Thyroid gland (tissue), 4 donors: ENCODE measurements at regions not wholly inside any gene's neighbourhood (a gene's known extent, or its start where the extent isn't known, plus 50 kb on each side); places are given as distances from the start of the nearest gene placed in this dataset.
"Not testable (repeated sequence)": the region's sequence is repeated elsewhere in the genome, so short reads cannot be mapped to it uniquely, and the experiment has no call there.

Source experiments
- DNase-seq, 2 donors: peaks; one replicate each; pipeline ENCODE4 v3.0.0-alpha.2; 2019
- H3K27ac ChIP-seq, 3 donors: fragments of 200-600 bp; sonication (generic); 1 replicate in 2 of 3; 2 replicates in 1 of 3; pipeline ENCODE4 v1.5.1; 2016 to 2019; ENCODE audit warnings: mild to moderate bottlenecking in 1 of 3, moderate library complexity in 1 of 3
- H3K27me3 ChIP-seq: fragments of 200-600 bp; sonication (generic); one replicate; pipeline ENCODE4 v1.5.1; 2019
- H3K36me3 ChIP-seq, 2 donors: fragments of 200-600 bp; sonication (generic); one replicate each; pipeline ENCODE4 v1.5.1; 2016 to 2019
- H3K4me1 ChIP-seq, 2 donors: fragments of 200-600 bp; sonication (generic); one replicate each; pipeline ENCODE4 v1.5.1; 2017 to 2019
- H3K4me3 ChIP-seq, 3 donors: fragments of 200-600 bp; sonication (generic); replicated peaks in 1 of 3; 1 replicate in 2 of 3; 2 replicates in 1 of 3; pipeline ENCODE4 v1.5.1; 2016; ENCODE audit warnings: mild to moderate bottlenecking in 1 of 3
- H3K9me3 ChIP-seq: fragments of 200-600 bp; sonication (generic); one replicate; pipeline ENCODE4 v1.5.1; 2017
- CTCF ChIP-seq, 6 experiments: fragments of 200-600 bp in 3 of 6; fragments of 450-650 bp in 3 of 6; sonication (generic) in 3 of 6; IDR thresholded peaks; one replicate each; pipeline ENCODE4 v1.5.1; 2016 to 2019; ENCODE audit warnings: antibody characterized with exemption in 6 of 6, mild to moderate bottlenecking in 2 of 6, inconsistent platforms in 1 of 6, moderate library complexity in 1 of 6
- POLR2A ChIP-seq, 2 donors: fragments of 450-650 bp; IDR thresholded peaks; one replicate each; pipeline ENCODE4 v1.6.1; 2017; ENCODE audit warnings: antibody characterized with exemption in 2 of 2, mild to moderate bottlenecking in 2 of 2, moderate library complexity in 1 of 2
- WGBS, 2 donors: methylation state at CpG; one replicate each; pipeline ENCODE4 v1.1.5; 2017; 5-methylcytosine and 5-hydroxymethylcytosine counted together
- intact Hi-C: fragments of 100-400 bp; cut with DNase I; formaldehyde crosslinking; loops from one replicate; pipeline ENCODE4 v1.15.1; 2023

GRCh38 chr15:39512643-39513042, 68.2 kb upstream of the THBS1 start:
- Histone ChIP-seq H3K27ac (no peak overlapping the region), H3K9me3 (no peaks in the 10 kb centered on the region), H3K4me1 (no peaks in the 10 kb centered on the region), H3K36me3 (no peaks in the 10 kb centered on the region), H3K27me3 (no peaks in the 10 kb centered on the region), H3K4me3 (no peak overlapping the region)
- intact Hi-C loops, result no loop called here
- DNase-seq, result no peak
- no peak for TF ChIP-seq CTCF (IDR thresholded peaks at IDR 0.05)
- no peak for TF ChIP-seq POLR2A (IDR thresholded peaks at IDR 0.05)

GRCh38 chr15:39513936-39514335, 66.9 kb upstream of the THBS1 start:
- DNase-seq, result no peak
- H3K27me3 ChIP-seq, result no peaks in the 10 kb centered on the region
- intact Hi-C loops, result no loop called here
- H3K4me3 ChIP-seq, result no peak overlapping the region
- WGBS, 2 donors, result 63 to 75% methylated on average over 3 of the region's 3 CpGs
- H3K9me3 ChIP-seq, result no peaks in the 10 kb centered on the region
- no peak overlapping the region for H3K27ac ChIP-seq
- TF ChIP-seq POLR2A (IDR thresholded peaks at IDR 0.05) (no peak), CTCF (IDR thresholded peaks at IDR 0.05) (no peak)
- H3K4me1 ChIP-seq, result no peaks in the 10 kb centered on the region
- no peaks in the 10 kb centered on the region for H3K36me3 ChIP-seq

- no peaks in the 10 kb centered on the region for H3K9me3 ChIP-seq
- no peaks in the 10 kb centered on the region for H3K36me3 ChIP-seq
- DNase-seq, result no peak
- no peaks in the 10 kb centered on the region for H3K4me1 ChIP-seq
- no peak overlapping the region for H3K27ac ChIP-seq
- TF ChIP-seq CTCF (IDR thresholded peaks at IDR 0.05), result no peak
- WGBS, 2 donors, result 98 to 100% methylated on average over 2 of the region's 2 CpGs
- H3K27me3 ChIP-seq, result no peaks in the 10 kb centered on the region
- intact Hi-C loops, result no loop called here
- H3K4me3 ChIP-seq, result no peak overlapping the region
Measured at GRCh38 chr15:39514933-39515332, 65.9 kb upstream of the THBS1 start.

GRCh38 chr15:39515765-39516164, 65.1 kb upstream of the THBS1 start:
- TF ChIP-seq POLR2A (IDR thresholded peaks at IDR 0.05) (no peak), CTCF (IDR thresholded peaks at IDR 0.05) (no peak)
- intact Hi-C loops, result no loop called here
- WGBS, 2 donors, result 88 to 92% methylated on average over 3 of the region's 3 CpGs
- no peaks in the 10 kb centered on the region for H3K9me3 ChIP-seq
- no peak overlapping the region for H3K4me3 ChIP-seq
- H3K27me3 ChIP-seq, result no peaks in the 10 kb centered on the region
- H3K4me1 ChIP-seq, result no peaks in the 10 kb centered on the region
- DNase-seq, result no peak
- no peaks in the 10 kb centered on the region for H3K36me3 ChIP-seq
- H3K27ac ChIP-seq, result no peak overlapping the region

GRCh38 chr15:39517122-39517855, 63.6 kb upstream of the THBS1 start:
- intact Hi-C loops, result no loop called here
- DNase-seq, result no peak
- Histone ChIP-seq H3K4me3 (no peak overlapping the region), H3K27ac (no peak overlapping the region), H3K27me3 (no peaks in the 10 kb centered on the region), H3K4me1 (no peaks in the 10 kb centered on the region), H3K36me3 (no peaks in the 10 kb centered on the region), H3K9me3 (no peaks in the 10 kb centered on the region)
- WGBS, 2 donors, result 85 to 86% methylated on average over 6 of the region's 6 CpGs
- TF ChIP-seq CTCF (IDR thresholded peaks at IDR 0.05), result no peak
- TF ChIP-seq POLR2A (IDR thresholded peaks at IDR 0.05), result no peak

GRCh38 chr15:39523968-39524367, 56.9 kb upstream of the THBS1 start:
- H3K4me3 ChIP-seq, H3K27me3 ChIP-seq, intact Hi-C loops, H3K4me1 ChIP-seq, H3K9me3 ChIP-seq, DNase-seq, H3K36me3 ChIP-seq, H3K27ac ChIP-seq: not testable (repeated sequence)
- 91 to 92% methylated on average over 5 of the region's 5 CpGs for WGBS, 2 donors
